HAP-1 (cell line): ENCODE measurements at regions not wholly inside any gene's neighbourhood (a gene's known extent, or its start where the extent isn't known, plus 50 kb on each side); places are given as distances from the start of the nearest gene placed in this dataset.

ENCODE experiments used
- DNase-seq, 2 experiments: peaks; one replicate each; pipeline ENCODE4 v3.0.0-alpha.2; 2016 to 2020; ENCODE audit warnings: low spot score in 2 of 2
- H3K27me3 ChIP-seq: fragments of 250-450 bp; sonication (Bioruptor Pico); 2 replicates; pipeline ENCODE4 v1.5.1; 2020; ENCODE audit warnings: low read depth, mild to moderate bottlenecking, moderate library complexity
- H3K36me3 ChIP-seq: fragments of 250-450 bp; sonication (Bioruptor Pico); replicated peaks from 2 replicates; pipeline ENCODE4 v1.5.1; 2020; ENCODE audit warnings: mild to moderate bottlenecking
- H3K4me1 ChIP-seq: fragments of 250-450 bp; sonication (Bioruptor Pico); 2 replicates; pipeline ENCODE4 v1.5.1; 2020; ENCODE audit warnings: mild to moderate bottlenecking
- H3K4me3 ChIP-seq: fragments of 250-450 bp; sonication (Bioruptor Pico); 2 replicates; pipeline ENCODE4 v1.5.1; 2020; ENCODE audit warnings: mild to moderate bottlenecking, moderate library complexity
- H3K9me3 ChIP-seq: fragments of 250-450 bp; sonication (Bioruptor Pico); 2 replicates; pipeline ENCODE4 v1.5.1; 2020; ENCODE audit warnings: mild to moderate bottlenecking, moderate library complexity
- in situ Hi-C: fragments of 300-500 bp; cut with MboI; formaldehyde crosslinking; loops from 3 replicates; pipeline ENCODE4 v1.14.3; 2020; ENCODE audit warnings: low sequenced_read_pairs, inconsistent platforms, mixed read lengths

- DNase-seq, result no peak
- Histone ChIP-seq H3K4me1 (no peaks in the 10 kb centered on the region), H3K9me3 (no peaks in the 10 kb centered on the region), H3K36me3 (no peaks in the 10 kb centered on the region), H3K27me3 (no peaks in the 10 kb centered on the region), H3K4me3 (no peak overlapping the region)
- in situ Hi-C loops, result no loop called here
Measured at GRCh38 chr17:13952009-13952750, 117.1 kb upstream of the COX10 start.

GRCh38 chr17:13953841-13954240 lies 115.5 kb upstream of the COX10 start:
- no peaks in the 10 kb centered on the region for H3K9me3 ChIP-seq
- no peaks in the 10 kb centered on the region for H3K27me3 ChIP-seq
- in situ Hi-C loops, result no loop called here
- H3K4me1 ChIP-seq, result no peaks in the 10 kb centered on the region
- DNase-seq, result no peak
- H3K4me3 ChIP-seq, result no peak overlapping the region
- H3K36me3 ChIP-seq, result no peaks in the 10 kb centered on the region

- no peaks in the 10 kb centered on the region for H3K27me3 ChIP-seq
- no peaks in the 10 kb centered on the region for H3K36me3 ChIP-seq
- no peak for DNase-seq
- H3K4me1 ChIP-seq, result no peaks in the 10 kb centered on the region
- no peak overlapping the region for H3K4me3 ChIP-seq
- H3K9me3 ChIP-seq, result no peaks in the 10 kb centered on the region
- in situ Hi-C loops, result no loop called here
Measured at GRCh38 chr17:13957636-13958035, 111.7 kb upstream of the COX10 start.

GRCh38 chr17:13958773-13959172 lies 110.5 kb upstream of the COX10 start:
- Histone ChIP-seq H3K27me3 (no peaks in the 10 kb centered on the region), H3K36me3 (no peaks in the 10 kb centered on the region), H3K4me3 (no peak overlapping the region), H3K9me3 (no peaks in the 10 kb centered on the region), H3K4me1 (no peaks in the 10 kb centered on the region)
- in situ Hi-C loops, result no loop called here
- DNase-seq, result no peak

GRCh38 chr17:13961265-13961664 lies 108.0 kb upstream of the COX10 start:
- Histone ChIP-seq H3K36me3 (no peaks in the 10 kb centered on the region), H3K27me3 (no peaks in the 10 kb centered on the region), H3K9me3 (no peaks in the 10 kb centered on the region), H3K4me3 (no peak overlapping the region), H3K4me1 (no peaks in the 10 kb centered on the region)
- DNase-seq, result no peak
- in situ Hi-C loops, result no loop called here

- Histone ChIP-seq H3K36me3 (no peaks in the 10 kb centered on the region), H3K9me3 (no peaks in the 10 kb centered on the region), H3K4me1 (no peaks in the 10 kb centered on the region), H3K27me3 (no peaks in the 10 kb centered on the region), H3K4me3 (no peak overlapping the region)
- no peak for DNase-seq
- in situ Hi-C loops, result no loop called here
Measured at GRCh38 chr17:13962716-13963240, 106.5 kb upstream of the COX10 start.

- Histone ChIP-seq H3K36me3 (no peaks in the 10 kb centered on the region), H3K9me3 (no peaks in the 10 kb centered on the region), H3K27me3 (no peaks in the 10 kb centered on the region), H3K4me1 (no peaks in the 10 kb centered on the region), H3K4me3 (no peak overlapping the region)
- in situ Hi-C loops, result no loop called here
- DNase-seq, result no peak
Measured at GRCh38 chr17:13967416-13967815, 101.9 kb upstream of the COX10 start.

GRCh38 chr17:13970531-13970930 lies 98.8 kb upstream of the COX10 start:
- Histone ChIP-seq H3K4me3 (no peak overlapping the region), H3K36me3 (no peaks in the 10 kb centered on the region), H3K4me1 (no peaks in the 10 kb centered on the region), H3K27me3 (no peaks in the 10 kb centered on the region), H3K9me3 (no peaks in the 10 kb centered on the region)
- DNase-seq, result no peak
- in situ Hi-C loops, result no loop called here

GRCh38 chr17:13973960-13974651 lies 95.2 kb upstream of the COX10 start:
- H3K36me3 ChIP-seq, result no peaks in the 10 kb centered on the region
- no peak overlapping the region for H3K4me3 ChIP-seq
- no peaks in the 10 kb centered on the region for H3K9me3 ChIP-seq
- H3K4me1 ChIP-seq, result no peaks in the 10 kb centered on the region
- no peak for DNase-seq
- in situ Hi-C loops, result no loop called here
- no peaks in the 10 kb centered on the region for H3K27me3 ChIP-seq

- H3K9me3 ChIP-seq, result no peaks in the 10 kb centered on the region
- no peaks in the 10 kb centered on the region for H3K36me3 ChIP-seq
- no peaks in the 10 kb centered on the region for H3K27me3 ChIP-seq
- no peak for DNase-seq
- H3K4me3 ChIP-seq, result no peak overlapping the region
- no peaks in the 10 kb centered on the region for H3K4me1 ChIP-seq
- in situ Hi-C loops, result no loop called here
Measured at GRCh38 chr17:13977837-13978236, 91.5 kb upstream of the COX10 start.

- no peak for DNase-seq
- Histone ChIP-seq H3K4me1 (no peaks in the 10 kb centered on the region), H3K4me3 (no peak overlapping the region), H3K9me3 (no peaks in the 10 kb centered on the region), H3K27me3 (no peaks in the 10 kb centered on the region), H3K36me3 (no peaks in the 10 kb centered on the region)
- in situ Hi-C loops, result no loop called here
Measured at GRCh38 chr17:13978478-13978877, 90.8 kb upstream of the COX10 start.

GRCh38 chr17:13981881-13982280 lies 87.4 kb upstream of the COX10 start:
- Histone ChIP-seq H3K9me3 (no peaks in the 10 kb centered on the region), H3K4me3 (no peak overlapping the region), H3K27me3 (no peaks in the 10 kb centered on the region), H3K4me1 (no peaks in the 10 kb centered on the region), H3K36me3 (no peaks in the 10 kb centered on the region)
- DNase-seq, result no peak
- in situ Hi-C loops, result no loop called here

- Histone ChIP-seq H3K4me1 (no peaks in the 10 kb centered on the region), H3K9me3 (no peaks in the 10 kb centered on the region), H3K36me3 (no peaks in the 10 kb centered on the region), H3K4me3 (no peak overlapping the region), H3K27me3 (no peaks in the 10 kb centered on the region)
- no peak for DNase-seq
- in situ Hi-C loops, result no loop called here
Measured at GRCh38 chr17:13984956-13985355, 84.3 kb upstream of the COX10 start.

GRCh38 chr17:13986855-13987254 lies 82.4 kb upstream of the COX10 start:
- in situ Hi-C loops, result no loop called here
- H3K4me3 ChIP-seq, result no peak overlapping the region
- no peaks in the 10 kb centered on the region for H3K9me3 ChIP-seq
- no peak for DNase-seq
- H3K4me1 ChIP-seq, result no peaks in the 10 kb centered on the region
- no peaks in the 10 kb centered on the region for H3K36me3 ChIP-seq
- no peaks in the 10 kb centered on the region for H3K27me3 ChIP-seq
